DMS 273 (cell line): ENCODE measurements at regions not wholly inside any gene's neighbourhood (a gene's known extent, or its start where the extent isn't known, plus 50 kb on each side); places are given as distances from the start of the nearest gene placed in this dataset.

Experiments used
- DNase-seq: peaks from one replicate; lab custom pipeline; 2025; ENCODE audit not compliant: unreplicated experiment; lab: John Stamatoyannopoulos, UW

DNA sequence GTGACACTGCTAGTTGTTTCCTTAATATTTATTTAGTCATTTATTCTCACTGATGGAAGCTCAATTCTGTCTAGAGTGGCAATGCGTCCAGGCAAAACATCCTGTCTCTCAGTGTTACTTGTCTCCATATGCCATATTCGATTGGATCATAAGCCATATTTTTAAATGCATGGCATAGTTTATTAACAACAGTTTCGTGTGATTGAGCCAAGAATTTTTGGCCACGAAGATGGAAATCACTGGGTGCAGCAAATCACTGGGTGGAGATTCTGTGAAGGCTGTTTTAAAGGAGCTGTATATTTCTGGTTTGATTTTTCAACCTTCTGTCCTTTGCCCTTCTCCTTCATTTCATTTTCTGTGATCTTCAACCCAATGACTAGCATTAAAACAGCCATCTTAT is 205.2 kb downstream of the JRKL start:
- DNase-seq, result no peak

DNA sequence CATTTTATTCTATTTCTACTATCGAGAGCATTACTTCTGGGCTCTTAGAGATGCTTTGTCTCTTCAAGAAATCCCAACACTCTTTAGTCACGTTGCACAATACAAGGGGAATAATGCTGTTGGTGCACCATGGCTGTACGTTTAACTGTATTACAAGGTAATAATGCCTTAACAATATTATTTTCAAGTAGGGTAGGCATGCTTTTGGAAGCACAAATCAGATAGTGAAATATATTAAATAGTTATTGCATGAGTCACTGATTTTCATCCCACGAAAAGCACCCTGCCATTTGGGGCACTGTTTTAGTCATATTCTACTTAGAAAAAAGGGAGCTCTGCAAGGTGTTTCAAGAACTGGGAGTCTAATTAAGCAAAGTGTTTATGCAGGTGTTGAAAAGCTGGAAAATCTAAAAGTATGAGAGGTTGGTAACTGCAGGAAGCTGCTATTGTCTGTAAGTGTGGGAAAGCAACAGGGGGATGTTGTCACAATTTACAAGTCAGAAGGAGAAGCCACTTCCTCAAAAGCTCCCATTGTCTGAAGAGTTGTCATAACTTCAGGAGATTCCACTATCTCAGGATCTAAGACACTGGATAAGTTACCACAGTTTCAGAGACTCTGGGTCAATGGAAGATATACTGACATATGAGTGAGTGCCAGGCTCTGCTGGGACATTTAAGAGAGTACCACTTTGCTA is 218.2 kb downstream of the JRKL start:
- DNase-seq, result no peak

DNA sequence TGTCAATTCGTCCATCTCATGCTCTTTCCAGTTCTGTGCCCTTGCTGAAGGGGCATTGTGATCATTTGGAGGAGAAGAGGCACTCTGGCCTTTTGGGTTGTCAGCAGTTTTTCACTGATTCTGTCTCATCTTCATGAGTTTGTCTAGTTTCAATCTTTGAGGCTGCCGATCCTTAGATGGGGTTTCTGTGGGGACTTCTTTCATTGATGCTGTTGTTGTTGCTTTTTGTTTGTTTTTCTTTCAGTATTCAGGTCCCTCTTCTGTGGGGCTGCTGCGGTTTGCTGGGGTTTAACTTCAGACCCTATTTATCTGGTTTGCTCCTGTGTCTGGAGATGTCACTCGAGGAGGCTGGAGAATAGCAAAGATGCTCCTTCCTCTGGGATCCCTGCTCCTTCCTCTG is 224.3 kb downstream of the JRKL start:
- DNase-seq, result no peak

DNA sequence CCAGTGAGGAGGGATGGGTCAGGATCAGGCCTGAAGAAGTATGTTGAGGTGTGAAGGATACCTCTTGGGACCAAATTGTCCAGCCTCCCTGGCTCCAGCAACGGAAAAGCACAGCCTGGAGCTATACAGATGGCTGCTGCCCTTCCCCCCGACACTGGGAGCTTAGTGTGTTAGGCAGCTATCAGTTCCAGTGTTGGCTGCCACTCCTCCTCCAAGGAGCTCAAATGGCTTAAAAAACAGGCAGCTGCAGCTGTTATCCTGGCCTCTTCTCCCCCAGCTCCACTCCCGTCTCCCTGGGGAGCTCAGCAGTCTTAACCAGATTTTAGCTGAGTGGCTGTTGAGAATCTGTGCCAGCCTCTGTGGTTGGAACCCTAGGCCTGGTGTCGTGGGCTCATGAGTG is 225.0 kb downstream of the JRKL start:
- DNase-seq, result peak; percentile 94

DNA sequence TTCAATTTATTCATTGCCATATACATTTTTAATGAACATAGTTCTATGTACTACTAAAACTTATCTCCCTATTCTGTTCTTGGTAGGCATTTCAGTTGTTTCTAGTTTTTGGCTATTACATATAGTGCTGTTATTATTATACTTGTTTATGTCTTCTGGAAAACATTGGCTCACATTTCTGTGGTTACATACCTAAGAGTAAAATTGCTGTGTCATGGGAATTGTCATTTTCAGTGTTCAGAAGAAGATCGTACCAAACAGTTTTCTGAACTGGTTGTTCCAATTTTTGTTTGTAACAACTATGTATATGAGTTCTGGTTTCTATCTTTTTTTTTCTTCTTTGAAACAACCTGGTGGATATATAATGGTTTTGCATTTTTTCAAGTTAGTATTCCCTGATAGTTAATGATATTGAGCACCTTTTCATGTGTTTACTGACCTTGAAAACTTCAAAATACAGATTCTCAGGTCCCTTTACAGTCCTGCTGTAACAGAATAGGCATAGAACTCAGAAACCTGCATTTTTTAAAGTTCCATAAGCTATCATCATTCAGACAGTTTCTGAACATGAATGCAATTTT is 230.7 kb downstream of the JRKL start:
- no peak for DNase-seq

DNA sequence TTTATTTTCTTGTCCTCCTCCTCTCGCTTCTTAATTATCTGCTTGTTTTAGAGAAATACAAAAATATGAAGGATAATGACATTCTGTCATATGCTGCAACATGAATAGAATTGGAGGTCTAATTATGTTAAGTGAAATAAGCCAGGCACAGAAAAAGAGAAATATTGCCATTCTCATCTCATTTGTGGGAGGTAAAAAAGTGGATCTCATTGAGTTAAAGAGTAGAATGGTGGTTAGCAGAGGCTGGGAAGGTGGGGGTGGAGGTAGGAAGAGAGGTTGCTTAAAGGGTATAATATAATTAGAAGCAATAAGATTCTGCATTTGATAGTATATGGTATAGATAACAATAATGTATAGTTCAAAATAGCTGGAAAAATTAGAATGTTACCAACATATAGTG is 231.3 kb downstream of the JRKL start:
- no peak for DNase-seq

DNA sequence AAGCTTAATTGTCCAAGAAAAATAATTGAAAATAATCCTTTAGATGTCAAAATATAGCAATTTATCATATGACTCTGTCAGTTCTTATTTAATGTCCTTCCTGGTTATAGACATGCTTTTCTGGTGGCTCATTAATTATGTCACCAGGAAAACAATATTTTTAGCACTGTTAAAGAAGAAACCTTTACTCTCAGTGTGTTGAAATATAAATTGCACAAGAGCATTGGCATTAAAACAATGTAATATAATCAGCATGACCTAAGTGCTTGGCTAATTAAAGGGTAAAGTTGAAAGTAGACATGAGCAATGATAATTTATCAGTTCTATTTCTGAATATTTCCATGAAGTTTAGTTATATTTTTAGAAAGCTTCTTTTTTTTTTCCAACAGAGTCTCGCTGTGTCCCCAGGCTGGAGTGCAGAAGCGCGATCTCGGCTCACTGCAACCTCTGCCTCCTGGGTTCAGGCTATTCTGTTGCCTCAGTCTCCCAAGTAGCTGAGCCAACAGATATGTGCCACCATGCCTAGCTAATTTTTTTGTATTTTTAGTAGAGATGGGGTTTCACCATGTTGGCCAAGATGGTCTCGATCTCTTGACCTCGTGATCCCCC is 232.3 kb downstream of the JRKL start:
- no peak for DNase-seq

DNA sequence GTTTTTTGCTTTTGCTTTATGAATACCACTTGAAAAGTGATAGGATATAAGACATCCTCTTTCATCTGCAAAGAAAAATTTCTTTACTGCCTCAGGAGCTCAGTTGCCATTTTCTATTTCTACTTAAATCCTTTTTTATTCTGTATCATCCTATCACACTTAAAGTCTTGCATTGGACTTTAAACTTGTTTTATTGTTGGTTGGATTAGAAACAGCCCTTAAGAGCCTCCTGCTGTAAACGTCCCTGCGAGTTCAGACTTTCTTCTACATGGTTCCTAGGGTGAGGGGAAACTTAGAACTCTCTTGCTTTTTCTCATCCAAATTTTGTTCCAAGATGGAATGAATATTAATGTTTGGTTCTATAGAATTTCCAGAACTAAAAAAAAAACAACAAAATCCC is 234.3 kb downstream of the JRKL start:
- DNase-seq, result no peak

DNA sequence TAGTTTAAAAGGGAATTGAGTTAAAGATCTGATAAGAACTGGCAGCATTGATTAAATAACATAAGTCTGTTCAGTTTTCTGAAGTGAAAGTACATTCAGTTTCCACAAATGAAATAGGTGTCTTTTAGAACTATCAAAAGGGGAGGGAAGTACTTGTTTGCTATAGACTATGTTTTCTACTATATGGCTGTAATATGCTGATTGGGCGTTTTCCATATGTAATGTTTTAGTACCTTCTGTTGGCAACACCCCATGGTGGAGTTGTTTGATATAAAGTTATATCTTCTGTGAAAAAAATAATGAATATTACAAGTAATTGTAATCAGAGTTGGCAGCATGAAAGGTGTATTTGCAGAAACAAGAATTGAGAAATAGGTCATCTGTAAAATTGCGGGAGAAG is 237.6 kb downstream of the JRKL start:
- DNase-seq, result no peak

DNA sequence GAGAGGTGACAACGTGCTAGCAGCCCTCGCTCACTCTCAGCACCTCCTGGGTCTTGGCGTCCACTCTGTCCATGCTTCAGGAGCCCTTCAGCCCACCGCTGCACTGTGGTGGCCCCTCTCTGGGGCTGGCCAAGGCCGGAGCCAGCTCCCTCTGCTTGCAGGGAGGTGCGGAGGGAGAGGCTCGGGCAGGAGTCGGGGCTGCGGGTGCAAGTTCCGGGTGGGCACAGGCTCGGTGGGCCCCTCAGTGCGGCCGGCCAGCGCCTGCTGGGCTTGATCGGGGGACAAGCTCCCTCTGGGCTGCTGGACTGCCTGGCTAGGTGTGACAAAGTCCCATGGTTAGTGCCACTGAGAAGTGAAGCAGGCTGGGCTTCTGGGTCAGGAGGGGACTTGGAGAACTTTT is 245.8 kb downstream of the JRKL start:
- DNase-seq, result no peak

DNA sequence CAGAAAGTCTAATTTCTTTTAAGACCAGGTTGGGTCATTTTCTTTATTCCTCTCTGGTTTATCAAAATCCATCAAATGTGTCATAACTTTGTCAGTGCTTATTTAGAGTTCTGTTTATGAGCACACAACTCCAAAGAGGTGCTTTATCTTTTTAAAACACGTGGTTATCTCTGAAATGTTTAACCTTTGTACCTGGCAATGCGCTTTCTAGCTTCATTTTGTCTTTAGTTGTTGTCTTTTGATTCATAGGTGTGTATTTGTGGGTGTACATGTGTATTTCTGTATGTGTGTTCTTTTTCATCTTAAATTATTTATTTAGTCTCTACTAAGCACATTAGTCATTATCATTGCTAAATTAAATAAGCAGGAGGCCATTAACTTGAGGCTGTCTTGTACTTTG is 251.4 kb downstream of the JRKL start:
- no peak for DNase-seq

DNA sequence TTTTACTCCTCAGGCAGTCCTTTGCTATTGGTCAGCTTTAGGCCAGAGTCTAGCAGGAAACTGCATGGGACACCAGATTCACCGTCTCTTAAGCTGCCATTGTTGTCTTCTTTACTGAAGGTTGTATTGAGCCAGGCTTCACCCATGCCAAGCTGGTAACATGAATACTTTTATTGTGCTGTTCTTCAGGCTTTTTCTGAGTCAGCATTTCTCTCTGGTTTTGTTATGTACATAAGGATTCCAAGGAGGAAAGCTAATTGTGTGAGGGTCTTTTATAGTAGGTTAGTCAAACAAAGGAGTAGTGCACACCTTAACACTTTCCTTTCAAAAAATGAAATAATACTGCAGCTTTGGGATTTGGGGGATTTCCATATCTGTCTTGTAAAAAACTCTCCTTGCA is 252.8 kb downstream of the JRKL start:
- DNase-seq, result no peak

DNA sequence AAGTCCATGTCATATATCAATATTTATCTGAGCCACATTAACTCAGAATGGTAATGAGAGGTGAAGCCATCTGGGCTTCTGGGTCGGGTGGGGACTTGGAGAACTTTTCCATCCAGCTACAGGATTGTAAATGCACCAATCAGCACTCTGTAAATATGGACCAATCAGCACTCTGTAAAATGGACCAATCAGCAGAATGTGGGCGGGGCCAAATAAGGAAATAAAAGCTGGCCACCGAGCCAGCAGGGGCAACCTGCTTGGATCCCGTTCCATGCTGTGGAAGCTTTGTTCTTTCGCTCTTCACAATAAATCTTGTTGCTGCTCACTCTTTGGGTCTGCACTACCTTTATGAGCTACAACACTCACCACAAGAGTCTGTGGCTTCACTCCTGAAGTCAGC is 253.4 kb downstream of the JRKL start:
- DNase-seq, result no peak

DNA sequence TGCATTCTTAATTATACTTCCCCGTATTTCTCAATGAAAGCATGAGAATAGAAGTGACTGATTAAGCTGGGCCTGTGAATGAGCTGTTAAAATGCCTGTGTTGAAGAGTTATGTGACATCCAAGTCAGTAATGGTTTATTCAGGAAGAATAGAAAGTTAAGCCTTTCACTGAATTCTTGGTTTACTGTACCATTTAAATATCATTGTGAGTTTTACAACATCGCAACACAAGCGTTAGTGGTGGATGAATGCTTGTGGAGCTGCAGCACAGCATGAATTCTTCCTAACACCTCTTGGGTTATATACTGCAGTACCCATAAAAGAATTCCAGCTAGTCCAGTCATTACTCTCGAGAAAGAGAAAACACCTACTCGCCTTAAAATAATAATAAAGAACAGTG is 257.8 kb downstream of the JRKL start:
- no peak for DNase-seq

DNA sequence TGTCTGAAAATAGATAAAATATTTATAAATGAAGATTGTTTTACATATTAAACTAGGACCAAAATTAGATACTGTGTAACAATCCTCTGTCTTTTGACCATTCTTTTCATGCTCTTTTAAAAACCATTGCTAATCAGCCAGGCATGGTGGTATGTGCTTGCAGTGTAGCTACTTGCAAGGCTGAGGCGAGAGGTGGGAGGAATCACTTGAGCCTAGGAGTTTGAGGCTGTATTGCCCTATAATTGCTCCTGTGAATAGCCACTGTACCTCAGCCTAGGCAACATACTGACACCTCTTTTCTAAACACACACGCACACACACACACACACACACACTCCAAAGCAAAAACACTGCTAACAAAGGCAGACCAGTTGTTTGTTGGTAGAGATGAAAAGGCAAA is 259.2 kb downstream of the JRKL start:
- DNase-seq, result no peak

DNA sequence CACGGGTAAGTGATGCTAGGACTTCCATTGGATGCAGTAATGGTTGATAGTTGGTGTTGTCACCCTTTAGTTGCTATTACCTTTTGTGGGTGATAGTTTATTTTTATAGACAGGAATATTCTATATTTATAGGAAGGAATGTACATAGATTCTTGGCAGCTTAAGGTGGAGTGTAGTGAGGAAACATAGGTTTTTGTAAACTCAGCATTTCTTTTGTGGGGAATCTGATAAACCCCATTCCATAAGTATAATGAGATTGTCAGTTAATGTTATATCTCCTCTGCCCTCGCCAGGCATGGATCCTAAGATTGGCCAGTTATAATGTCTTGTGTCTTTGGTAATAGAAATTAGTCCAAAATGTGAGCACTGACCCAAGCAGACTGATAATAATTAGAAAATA is 262.7 kb downstream of the JRKL start:
- no peak for DNase-seq

DNA sequence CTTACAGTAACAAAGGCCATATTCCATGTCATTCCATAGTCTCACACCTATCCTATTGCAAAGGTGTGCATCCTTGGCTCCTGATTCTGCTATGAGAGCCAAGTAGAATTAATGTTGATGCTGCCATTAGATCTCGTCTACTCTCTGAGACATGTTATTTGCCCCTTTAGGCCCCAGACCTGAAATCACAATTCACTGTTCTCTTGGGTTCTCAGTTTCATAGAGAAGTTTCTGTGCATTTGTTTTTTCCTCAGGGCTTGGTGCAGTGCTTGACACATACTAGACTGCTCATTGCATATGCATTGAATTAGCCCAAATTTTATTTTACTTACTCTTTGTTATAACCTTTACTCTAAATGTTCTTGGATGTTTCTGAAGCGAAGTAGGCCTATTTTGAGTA is 265.7 kb downstream of the JRKL start:
- no peak for DNase-seq

DNA sequence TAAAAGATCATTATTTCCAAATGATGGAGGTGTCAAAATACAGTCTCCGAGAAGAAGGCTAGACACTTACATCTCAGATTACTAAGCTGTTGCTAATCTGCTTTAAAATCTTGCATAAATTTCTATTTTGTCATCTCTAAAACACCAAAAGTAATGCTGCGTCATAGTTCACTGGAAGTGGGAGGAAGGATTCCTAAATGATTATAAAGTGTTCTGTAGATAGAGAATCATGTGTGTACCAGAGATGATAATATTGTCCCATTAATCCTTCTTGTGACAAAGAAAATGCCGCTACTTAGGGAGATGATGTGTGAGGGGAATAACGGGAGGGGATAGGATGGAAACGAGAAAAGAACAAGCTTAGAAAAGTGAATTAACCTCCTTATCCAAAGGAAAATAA is 268.6 kb downstream of the JRKL start:
- no peak for DNase-seq

DNA sequence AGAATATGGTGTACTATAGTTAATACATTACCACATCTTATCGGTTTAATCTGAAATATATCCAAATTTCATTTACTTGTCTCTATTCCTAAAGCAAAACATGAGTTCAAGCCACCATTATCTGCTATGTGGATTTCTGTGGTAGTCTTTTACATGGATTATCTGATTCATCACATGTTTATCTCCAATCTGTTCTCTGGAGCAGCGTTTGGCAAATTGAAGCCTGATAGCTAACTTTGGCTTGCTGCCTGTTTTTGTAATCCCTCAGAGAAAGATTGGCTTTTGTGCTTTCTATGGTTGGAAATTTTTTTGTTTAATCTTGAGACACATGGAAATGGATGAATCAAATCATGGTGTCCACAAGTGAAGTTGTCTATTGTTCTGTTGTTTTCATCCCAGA is 274.3 kb downstream of the JRKL start:
- peak; percentile 60 for DNase-seq

DNA sequence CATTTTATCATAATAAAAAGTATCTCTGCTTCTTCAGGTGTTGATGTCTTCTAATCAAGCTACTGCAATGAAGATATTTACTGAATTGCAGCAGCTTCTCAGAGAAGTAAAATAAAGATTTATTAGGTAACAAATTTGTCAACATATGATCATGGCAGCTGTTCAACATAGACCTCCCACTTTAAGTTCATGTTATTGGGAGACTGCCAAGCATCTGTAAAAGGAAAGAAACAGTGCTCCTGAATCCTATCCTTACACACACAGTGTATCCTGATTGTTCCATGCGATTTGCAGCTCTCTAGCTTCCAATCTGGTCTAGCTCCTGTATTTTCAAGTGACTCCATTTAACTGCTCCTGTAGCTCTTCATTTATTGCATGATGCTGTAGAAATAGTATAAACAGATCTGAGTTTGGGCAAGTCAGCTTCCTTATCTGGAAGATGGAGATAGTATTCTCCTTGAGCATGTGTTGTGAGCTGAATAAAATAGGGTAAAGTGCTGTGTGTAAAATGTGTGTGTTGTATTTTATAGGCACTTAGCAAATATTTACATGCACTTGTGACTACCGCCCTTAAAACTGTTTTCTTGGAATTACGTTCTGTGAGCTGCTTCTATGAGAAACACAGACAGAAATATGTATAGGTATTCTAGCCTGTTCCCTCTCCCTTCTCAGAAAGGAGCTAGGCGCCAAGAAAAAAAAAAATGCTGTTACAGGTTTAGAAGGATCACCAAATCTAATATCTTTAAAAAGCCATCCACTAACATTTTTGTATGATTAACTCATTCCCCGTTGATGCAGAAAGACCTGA is 290.6 kb downstream of the JRKL start:
- peak; percentile 62 for DNase-seq

DNA sequence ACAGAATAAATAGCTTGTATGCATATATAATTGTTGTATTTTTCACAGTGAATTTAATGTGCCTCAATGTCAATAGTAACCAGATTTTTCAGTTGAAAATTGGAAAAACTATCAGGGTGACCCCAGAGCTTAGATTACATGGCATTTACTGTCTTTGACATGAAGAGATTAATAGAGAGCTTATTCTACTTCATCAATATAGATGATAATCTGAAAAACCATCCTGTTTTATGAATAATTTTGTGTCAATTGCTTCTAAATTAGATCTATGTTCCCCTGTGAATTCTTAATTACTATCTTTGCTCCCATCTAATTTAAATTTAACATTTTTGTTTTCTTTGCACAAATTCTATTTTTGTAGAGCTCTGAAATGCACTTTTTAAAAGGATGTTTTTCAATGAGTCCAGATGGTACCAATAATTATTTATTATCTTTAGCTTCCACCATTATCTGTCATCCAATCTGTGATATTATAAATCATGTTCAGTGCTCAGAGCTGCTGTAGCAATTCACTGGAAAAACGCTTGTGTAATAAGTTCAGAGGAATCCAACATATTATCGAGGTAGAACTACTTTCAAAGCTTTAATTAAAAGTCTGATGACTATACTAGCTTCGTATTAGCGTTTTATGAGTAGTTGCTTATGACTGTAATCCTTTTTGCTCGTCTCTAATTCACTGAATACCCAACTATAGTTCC is 291.4 kb downstream of the JRKL start:
- DNase-seq, result peak; percentile 5
